KMS-11 (cell line): ENCODE measurements at regions not wholly inside any gene's neighbourhood (a gene's known extent, or its start where the extent isn't known, plus 50 kb on each side); places are given as distances from the start of the nearest gene placed in this dataset.

Source experiments
- H2AFZ ChIP-seq: fragments of 200-600 bp; sonication (generic); 2 replicates; pipeline ENCODE4 v1.6.1; 2016; ENCODE audit warnings: antibody characterized with exemption, mixed run types, low read depth
- H3K27ac ChIP-seq: fragments of 200-600 bp; sonication (generic); 2 replicates; pipeline ENCODE4 v1.6.1; 2016; ENCODE audit warnings: mild to moderate bottlenecking, mixed run types
- H3K27me3 ChIP-seq: fragments of 200-600 bp; sonication (generic); 2 replicates; pipeline ENCODE4 v1.6.1; 2017; ENCODE audit warnings: mild to moderate bottlenecking, low read depth, mixed run types, moderate library complexity; ENCODE audit not compliant: insufficient read depth
- H3K36me3 ChIP-seq: fragments of 200-600 bp; sonication (generic); 2 replicates; pipeline ENCODE4 v1.6.1; 2017; ENCODE audit warnings: mild to moderate bottlenecking, mixed run types; ENCODE audit not compliant: insufficient read depth
- H3K4me1 ChIP-seq: fragments of 200-600 bp; sonication (generic); 2 replicates; pipeline ENCODE4 v1.6.1; 2016; ENCODE audit warnings: mild to moderate bottlenecking, low read depth, mixed run types; ENCODE audit not compliant: poor library complexity, severe bottlenecking
- H3K4me2 ChIP-seq: fragments of 200-600 bp; sonication (generic); 2 replicates; pipeline ENCODE4 v1.7.0; 2016; ENCODE audit warnings: mild to moderate bottlenecking, mixed run types
- H3K4me3 ChIP-seq: fragments of 200-600 bp; sonication (generic); IDR thresholded peaks from 2 replicates; pipeline ENCODE4 v1.6.1; 2017; ENCODE audit warnings: low read depth, low read length, mixed read lengths; ENCODE audit not compliant: insufficient read depth
- H3K79me2 ChIP-seq: fragments of 200-600 bp; sonication (generic); 2 replicates; pipeline ENCODE4 v1.6.1; 2016; ENCODE audit warnings: low read depth, mixed run types; ENCODE audit not compliant: insufficient read depth
- H3K9ac ChIP-seq: fragments of 200-600 bp; sonication (generic); 2 replicates; pipeline ENCODE4 v1.6.1; 2016; ENCODE audit warnings: mild to moderate bottlenecking, mixed run types
- H4K20me1 ChIP-seq: fragments of 200-600 bp; sonication (generic); 2 replicates; pipeline ENCODE4 v1.6.1; 2016; ENCODE audit warnings: mild to moderate bottlenecking, mixed run types; ENCODE audit not compliant: insufficient read depth
- CTCF ChIP-seq: fragments of 200-600 bp; sonication (generic); conservative IDR thresholded peaks from 2 replicates; pipeline ENCODE4 v1.6.1; 2017; ENCODE audit warnings: low read depth, mild to moderate bottlenecking, antibody characterized with exemption, low read length, moderate library complexity, mixed read lengths

- H3K27ac ChIP-seq: no peak overlapping the region
- H3K36me3 ChIP-seq: no peaks in the 10 kb centered on the region
- H3K4me2 ChIP-seq: no peak overlapping the region
- no peak for TF ChIP-seq CTCF
- no peaks in the 10 kb centered on the region for H4K20me1 ChIP-seq
- H3K9ac ChIP-seq: no peak overlapping the region
- no peaks in the 10 kb centered on the region for H3K27me3 ChIP-seq
- no peak overlapping the region for H2AFZ ChIP-seq
- H3K79me2 ChIP-seq: no peaks in the 10 kb centered on the region
- H3K4me3 ChIP-seq: no peak overlapping the region
- H3K4me1 ChIP-seq: peaks cover 9% of the 10 kb centered on the region
These were observed 437.5 kb downstream of the FGF9 start for GRCh38 chr13:22108283-22108942.

GRCh38 chr13:22108979-22109378 is 438.1 kb downstream of the FGF9 start:
- H3K27me3 ChIP-seq: no peaks in the 10 kb centered on the region
- H2AFZ ChIP-seq: no peak overlapping the region
- no peaks in the 10 kb centered on the region for H4K20me1 ChIP-seq
- H3K4me2 ChIP-seq: no peak overlapping the region
- no peak overlapping the region for H3K27ac ChIP-seq
- H3K4me3 ChIP-seq: no peak overlapping the region
- H3K4me1 ChIP-seq: peaks cover 10% of the 10 kb centered on the region
- no peak for TF ChIP-seq CTCF
- H3K79me2 ChIP-seq: no peaks in the 10 kb centered on the region
- no peaks in the 10 kb centered on the region for H3K36me3 ChIP-seq
- no peak overlapping the region for H3K9ac ChIP-seq

GRCh38 chr13:22110368-22110767 is 439.5 kb downstream of the FGF9 start:
- Histone ChIP-seq H3K4me1 (peaks cover 23% of the 10 kb centered on the region), H3K9ac (no peak overlapping the region), H3K36me3 (no peaks in the 10 kb centered on the region), H3K4me2 (no peak overlapping the region), H3K79me2 (no peaks in the 10 kb centered on the region), H4K20me1 (no peaks in the 10 kb centered on the region), H3K27me3 (no peaks in the 10 kb centered on the region), H3K27ac (no peak overlapping the region), H2AFZ (no peak overlapping the region), H3K4me3 (no peak overlapping the region)
- no peak for TF ChIP-seq CTCF

GRCh38 chr13:22111152-22111783 is 440.4 kb downstream of the FGF9 start:
- TF ChIP-seq CTCF: no peak
- H3K4me3 ChIP-seq: no peak overlapping the region
- H3K4me2 ChIP-seq: no peak overlapping the region
- H3K4me1 ChIP-seq: peaks cover 32% of the 10 kb centered on the region
- H3K9ac ChIP-seq: no peak overlapping the region
- no peaks in the 10 kb centered on the region for H4K20me1 ChIP-seq
- no peaks in the 10 kb centered on the region for H3K36me3 ChIP-seq
- no peaks in the 10 kb centered on the region for H3K79me2 ChIP-seq
- no peak overlapping the region for H2AFZ ChIP-seq
- no peaks in the 10 kb centered on the region for H3K27me3 ChIP-seq
- no peak overlapping the region for H3K27ac ChIP-seq
